ENCODE measurements at regions not wholly inside any gene's neighbourhood (a gene's known extent, or its start where the extent isn't known, plus 50 kb on each side); places are given as distances from the start of the nearest gene placed in this dataset.

DNA sequence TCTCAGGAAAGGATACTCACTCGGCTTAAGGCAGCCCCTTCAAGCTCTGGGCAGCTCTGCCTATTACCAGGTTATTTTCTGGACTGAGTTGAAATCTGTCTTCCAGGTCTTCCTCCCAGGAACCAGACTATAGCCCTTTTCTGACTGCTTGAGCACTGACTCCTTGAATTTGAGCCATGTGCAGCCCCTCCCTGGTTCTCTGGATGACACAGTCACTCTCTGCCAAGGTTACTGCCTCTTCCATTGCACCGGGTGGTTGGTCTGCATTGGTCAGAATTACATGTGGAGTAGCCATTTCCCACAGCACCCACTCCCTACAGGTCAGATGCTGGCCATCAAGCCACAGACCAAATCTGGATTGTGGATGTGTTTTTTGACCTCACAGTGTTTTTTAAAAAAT, 81.9 kb downstream of the KLF4 start:
- Histone ChIP-seq H3K36me3 (ENCODE audit: insufficient read depth, low read length) (no peaks in the 10 kb centered on the region), H4K20me1 (ENCODE audit: insufficient read depth) (no peaks in the 10 kb centered on the region), H2AFZ (ENCODE audit: low read depth, low read length) (no peak overlapping the region), H3F3A (ENCODE audit: insufficient read depth, low read length, poor library complexity, severe bottlenecking) (no peaks in the 10 kb centered on the region), H3K79me2 (replicated peaks; ENCODE audit: insufficient read depth, low read length) (no peaks in the 10 kb centered on the region), H3K9me2 (ENCODE audit: insufficient read depth, low read length) (no peaks in the 10 kb centered on the region), H3K4me3 (ENCODE audit: low read length) (no peak overlapping the region), H3K27me3 (ENCODE audit: insufficient read depth, low read depth, low read length) (no peaks in the 10 kb centered on the region), H3K9ac (ENCODE audit: low read length) (no peak overlapping the region), H3K27ac (ENCODE audit: low read length) (no peak overlapping the region), H3K4me2 (ENCODE audit: low read length) (no peak overlapping the region), H3K9me3 (ENCODE audit: low read length) (no peaks in the 10 kb centered on the region)
- TF ChIP-seq MXI1 (conservative IDR thresholded peaks at IDR 0.05; ENCODE audit: poor library complexity, severe bottlenecking) (no peak), SMC3 (conservative IDR thresholded peaks at IDR 0.05; ENCODE audit: poor library complexity) (no peak), POLR2AphosphoS5 (IDR thresholded peaks at IDR 0.05) (no peak), EZH2 (IDR thresholded peaks at IDR 0.05; ENCODE audit: borderline replicate concordance, insufficient read depth, low read length, poor library complexity, severe bottlenecking) (no peak), RAD21 (conservative IDR thresholded peaks at IDR 0.05) (no peak), EP300 (conservative IDR thresholded peaks at IDR 0.05; ENCODE audit: poor library complexity, severe bottlenecking) (no peak), REST (IDR thresholded peaks at IDR 0.05; ENCODE audit: borderline replicate concordance) (no peak), TAF1 (IDR thresholded peaks at IDR 0.05; ENCODE audit: low read depth) (no peak)
- TF ChIP-seq, protein P1, sequence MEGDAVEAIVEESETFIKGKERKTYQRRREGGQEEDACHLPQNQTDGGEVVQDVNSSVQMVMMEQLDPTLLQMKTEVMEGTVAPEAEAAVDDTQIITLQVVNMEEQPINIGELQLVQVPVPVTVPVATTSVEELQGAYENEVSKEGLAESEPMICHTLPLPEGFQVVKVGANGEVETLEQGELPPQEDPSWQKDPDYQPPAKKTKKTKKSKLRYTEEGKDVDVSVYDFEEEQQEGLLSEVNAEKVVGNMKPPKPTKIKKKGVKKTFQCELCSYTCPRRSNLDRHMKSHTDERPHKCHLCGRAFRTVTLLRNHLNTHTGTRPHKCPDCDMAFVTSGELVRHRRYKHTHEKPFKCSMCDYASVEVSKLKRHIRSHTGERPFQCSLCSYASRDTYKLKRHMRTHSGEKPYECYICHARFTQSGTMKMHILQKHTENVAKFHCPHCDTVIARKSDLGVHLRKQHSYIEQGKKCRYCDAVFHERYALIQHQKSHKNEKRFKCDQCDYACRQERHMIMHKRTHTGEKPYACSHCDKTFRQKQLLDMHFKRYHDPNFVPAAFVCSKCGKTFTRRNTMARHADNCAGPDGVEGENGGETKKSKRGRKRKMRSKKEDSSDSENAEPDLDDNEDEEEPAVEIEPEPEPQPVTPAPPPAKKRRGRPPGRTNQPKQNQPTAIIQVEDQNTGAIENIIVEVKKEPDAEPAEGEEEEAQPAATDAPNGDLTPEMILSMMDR (IDR thresholded peaks at IDR 0.05; ENCODE audit: poor library complexity, severe bottlenecking) = no peak

DNA sequence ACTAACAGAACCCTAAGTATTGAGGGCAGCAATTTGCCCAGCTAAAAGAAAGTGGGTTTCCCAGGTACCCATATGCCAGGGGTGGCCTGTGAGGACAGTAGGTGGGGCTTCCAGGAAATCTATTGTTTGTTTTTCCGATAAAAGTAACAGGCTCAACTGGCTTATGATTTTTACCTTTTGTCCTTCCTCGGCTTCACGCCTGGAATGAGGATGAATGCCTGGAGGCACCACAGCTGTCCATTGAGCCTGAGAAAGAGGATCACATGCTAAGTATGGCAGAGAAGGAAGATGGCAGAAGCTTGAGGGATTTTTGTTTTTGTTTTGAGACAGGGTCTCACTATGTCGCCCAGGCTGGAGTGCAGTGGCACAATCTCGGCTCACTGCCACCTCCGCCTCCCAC, 84.1 kb downstream of the KLF4 start:
- H3K27ac ChIP-seq (ENCODE audit: low read length) = no peak overlapping the region
- TF ChIP-seq, protein P1 (IDR thresholded peaks at IDR 0.05; ENCODE audit: poor library complexity, severe bottlenecking) = no peak
- TF ChIP-seq RAD21 (conservative IDR thresholded peaks at IDR 0.05) (no peak), MXI1 (conservative IDR thresholded peaks at IDR 0.05; ENCODE audit: poor library complexity, severe bottlenecking) (no peak), TAF1 (IDR thresholded peaks at IDR 0.05; ENCODE audit: low read depth) (no peak), REST (IDR thresholded peaks at IDR 0.05; ENCODE audit: borderline replicate concordance) (no peak), EZH2 (IDR thresholded peaks at IDR 0.05; ENCODE audit: borderline replicate concordance, insufficient read depth, low read length, poor library complexity, severe bottlenecking) (no peak), SMC3 (conservative IDR thresholded peaks at IDR 0.05; ENCODE audit: poor library complexity) (no peak), POLR2AphosphoS5 (IDR thresholded peaks at IDR 0.05) (no peak)
- no peaks in the 10 kb centered on the region for H4K20me1 ChIP-seq (ENCODE audit: insufficient read depth)
- no peaks in the 10 kb centered on the region for H3K79me2 ChIP-seq (replicated peaks; ENCODE audit: insufficient read depth, low read length)
- H3K4me3 ChIP-seq (ENCODE audit: low read length) = no peak overlapping the region
- H3K9me2 ChIP-seq (ENCODE audit: insufficient read depth, low read length) = no peaks in the 10 kb centered on the region
- no peaks in the 10 kb centered on the region for H3K27me3 ChIP-seq (ENCODE audit: insufficient read depth, low read depth, low read length)
- no peaks in the 10 kb centered on the region for H3K9me3 ChIP-seq (ENCODE audit: low read length)
- H3K9ac ChIP-seq (ENCODE audit: low read length) = no peak overlapping the region
- H2AFZ ChIP-seq (ENCODE audit: low read depth, low read length) = no peak overlapping the region
- no peaks in the 10 kb centered on the region for H3K36me3 ChIP-seq (ENCODE audit: insufficient read depth, low read length)
- H3K4me2 ChIP-seq (ENCODE audit: low read length) = no peak overlapping the region
- H3F3A ChIP-seq (ENCODE audit: insufficient read depth, low read length, poor library complexity, severe bottlenecking) = no peaks in the 10 kb centered on the region
